Nucleus accumbens (tissue), 56 donors: ENCODE measurements at regions not wholly inside any gene's neighbourhood (a gene's known extent, or its start where the extent isn't known, plus 50 kb on each side); places are given as distances from the start of the nearest gene placed in this dataset.

Source experiments
- DNase-seq, 56 donors: peaks; one replicate each; lab custom pipeline; 2025; lab: John Stamatoyannopoulos, UW

- no peak for DNase-seq
These were observed 383.2 kb downstream of the PLK2 start for GRCh38 chr5:58076483-58077257.

- no peak for DNase-seq
These were observed 384.0 kb downstream of the PLK2 start for GRCh38 chr5:58075907-58076306.

DNA sequence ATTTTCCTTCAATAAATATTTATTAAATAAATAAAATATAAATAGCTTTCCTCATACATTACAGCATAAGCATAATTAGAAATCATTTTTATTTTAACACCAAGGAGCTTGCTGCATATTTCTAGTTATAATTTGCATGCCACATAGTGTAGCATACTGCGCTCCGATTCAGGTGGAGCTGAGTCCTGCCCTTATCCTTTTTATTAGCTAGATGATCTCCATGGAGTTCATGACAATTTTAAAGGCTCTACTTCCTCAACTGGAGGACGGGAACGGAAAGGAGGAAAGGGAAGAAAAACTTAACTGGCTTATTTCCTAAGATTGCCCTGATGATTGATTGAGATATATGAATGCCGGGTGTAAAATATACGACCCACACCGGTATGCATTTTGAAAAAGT lies 385.2 kb downstream of the PLK2 start:
- no peak for DNase-seq

- DNase-seq = no peak
These were observed 385.7 kb downstream of the PLK2 start for GRCh38 chr5:58074222-58074621.

DNA sequence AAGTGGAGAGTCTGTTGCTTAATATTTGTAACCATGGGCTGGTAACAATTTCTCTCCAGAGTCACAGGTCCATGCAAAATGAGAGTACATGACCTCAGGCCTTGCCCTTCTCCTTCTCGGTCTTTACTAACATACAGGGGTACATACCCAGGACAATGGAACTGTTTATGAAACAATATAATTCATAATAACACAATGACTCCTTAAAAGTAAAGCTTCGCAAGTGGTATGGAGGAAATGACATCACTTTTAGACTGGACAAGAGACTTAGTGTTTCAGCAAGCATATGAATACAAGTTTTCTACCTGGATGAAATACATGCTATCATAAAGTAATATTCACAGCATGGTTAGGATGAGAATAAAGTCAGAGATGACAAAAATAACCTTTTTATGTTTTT lies 386.6 kb downstream of the PLK2 start:
- no peak for DNase-seq

GRCh38 chr5:58072300-58072965 lies 387.5 kb downstream of the PLK2 start:
- DNase-seq = no peak

DNA sequence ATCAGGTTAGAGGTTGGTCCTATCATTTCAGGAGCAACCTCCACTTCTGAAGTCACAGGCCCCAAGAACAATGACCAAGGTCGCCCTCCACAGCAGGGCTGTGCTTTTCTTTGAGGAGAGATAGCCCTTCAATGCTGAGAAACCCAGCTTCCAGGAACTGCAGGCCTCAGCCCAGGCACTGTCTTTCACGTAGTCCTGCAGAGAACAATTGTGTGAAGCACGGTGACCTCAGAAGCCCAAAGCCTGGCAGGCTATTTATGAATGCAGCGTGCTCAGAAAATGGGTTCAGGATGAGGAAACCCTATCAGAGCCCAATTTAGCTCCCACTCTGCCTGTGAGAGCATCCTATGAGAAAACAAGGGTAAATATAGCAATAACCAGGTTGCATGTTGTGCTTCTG lies 388.3 kb downstream of the PLK2 start:
- DNase-seq = peak in 1 of 56 donors; percentile 6

GRCh38 chr5:58069846-58070245 lies 390.0 kb downstream of the PLK2 start:
- DNase-seq = no peak

GRCh38 chr5:58069016-58069705 lies 390.7 kb downstream of the PLK2 start:
- DNase-seq = no peak

DNA sequence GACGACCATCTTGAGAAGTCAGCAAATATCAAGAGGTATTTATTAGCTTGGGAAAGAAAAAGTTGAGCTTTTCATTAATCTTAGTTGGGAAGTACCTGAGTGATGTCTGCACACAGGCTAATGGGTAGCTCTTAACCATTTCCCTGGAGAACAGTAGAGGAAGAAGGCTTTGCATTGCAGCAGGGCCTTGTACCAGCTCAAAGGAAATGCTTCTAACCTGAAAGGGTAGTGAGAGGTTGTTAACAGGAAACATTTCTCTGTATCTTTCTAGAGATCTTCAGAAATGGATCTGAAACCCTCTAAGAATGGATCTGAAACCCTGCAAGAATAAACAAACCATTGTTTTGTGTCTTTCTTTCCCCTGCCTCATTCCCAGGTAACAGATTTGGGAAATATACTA lies 393.3 kb downstream of the PLK2 start:
- no peak for DNase-seq

DNA sequence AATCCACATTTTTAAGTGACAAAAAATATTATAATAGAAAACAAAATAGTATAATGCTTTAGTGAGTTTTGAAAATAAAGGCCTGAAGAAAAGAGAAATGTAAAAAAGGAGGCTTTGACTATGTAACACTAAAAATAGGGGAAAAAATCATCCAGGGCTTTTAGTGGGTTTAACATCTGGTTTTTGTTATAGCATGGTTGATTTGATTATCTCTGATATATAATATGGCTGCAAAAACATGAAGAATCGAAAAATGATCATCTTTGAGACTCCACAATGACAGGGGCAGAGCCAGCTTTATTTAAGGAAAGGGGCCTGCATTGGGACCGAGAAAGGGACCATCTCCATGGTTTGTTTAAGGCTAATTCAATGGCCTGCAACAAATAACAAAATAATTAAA lies 393.8 kb downstream of the PLK2 start:
- DNase-seq = no peak

GRCh38 chr5:58064801-58065200 lies 395.1 kb downstream of the PLK2 start:
- DNase-seq = no peak

GRCh38 chr5:58060996-58061395 lies 398.9 kb downstream of the PLK2 start:
- DNase-seq = no peak

DNA sequence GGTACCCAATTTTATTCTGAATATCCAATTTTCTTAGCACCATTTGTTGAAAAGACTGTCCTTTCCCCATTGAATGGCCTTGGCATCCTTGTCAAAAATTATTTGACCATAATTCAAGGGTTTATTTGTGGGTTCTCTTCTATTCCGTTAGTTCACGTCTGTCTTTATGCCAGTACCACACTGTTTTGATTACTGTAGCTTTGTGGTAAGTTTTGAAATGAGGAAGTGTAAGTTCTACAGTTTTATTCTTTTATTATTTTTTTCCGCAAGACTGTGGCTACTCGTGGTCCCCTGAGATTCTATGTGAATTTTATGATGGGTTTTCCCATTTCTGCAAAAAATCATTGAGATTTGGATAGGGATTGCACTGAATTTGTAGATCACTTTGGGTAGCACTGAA lies 402.6 kb downstream of the PLK2 start:
- no peak for DNase-seq

DNA sequence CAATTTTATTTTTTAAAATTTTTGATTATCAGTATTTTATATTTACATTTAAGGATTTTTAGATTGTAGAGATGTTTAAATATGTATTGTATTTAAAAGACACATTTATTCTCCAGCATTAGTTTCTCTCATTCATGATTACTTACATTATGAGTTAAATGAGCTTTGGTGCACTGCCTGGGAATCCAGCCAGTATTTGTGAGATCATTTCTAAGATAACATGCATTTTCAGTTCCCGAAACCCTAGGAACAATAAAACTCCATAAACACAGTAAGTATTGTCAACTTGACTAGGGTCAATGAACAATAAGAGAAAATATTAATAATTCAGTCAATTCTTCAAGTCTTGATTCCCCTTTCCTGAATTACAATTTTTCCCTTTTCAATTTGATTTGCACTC lies 403.3 kb downstream of the PLK2 start:
- DNase-seq = no peak

DNA sequence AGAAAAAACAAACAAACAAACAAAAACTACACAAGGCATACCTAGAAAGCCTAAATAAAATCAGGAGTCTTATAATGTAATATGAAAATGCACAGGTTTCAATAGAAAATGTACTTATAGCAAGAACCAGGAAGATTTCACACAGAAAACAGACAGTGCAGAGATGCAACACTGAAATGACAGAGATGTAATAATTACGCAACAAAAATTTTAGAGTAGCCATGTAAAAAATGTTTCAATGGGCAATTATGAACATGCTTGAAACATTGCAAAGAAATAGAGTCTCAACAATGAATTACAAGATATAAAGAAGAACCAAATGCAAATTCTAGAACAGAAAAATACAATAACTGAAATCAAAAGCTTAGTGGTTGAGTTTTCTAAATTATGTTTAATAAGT lies 405.9 kb downstream of the PLK2 start:
- no peak for DNase-seq

- DNase-seq = no peak
These were observed 410.9 kb downstream of the PLK2 start for GRCh38 chr5:58048954-58049353.

GRCh38 chr5:58048185-58048925 lies 411.5 kb downstream of the PLK2 start:
- DNase-seq = no peak

- DNase-seq = no peak
These were observed 413.5 kb downstream of the PLK2 start for GRCh38 chr5:58046371-58046770.

DNA sequence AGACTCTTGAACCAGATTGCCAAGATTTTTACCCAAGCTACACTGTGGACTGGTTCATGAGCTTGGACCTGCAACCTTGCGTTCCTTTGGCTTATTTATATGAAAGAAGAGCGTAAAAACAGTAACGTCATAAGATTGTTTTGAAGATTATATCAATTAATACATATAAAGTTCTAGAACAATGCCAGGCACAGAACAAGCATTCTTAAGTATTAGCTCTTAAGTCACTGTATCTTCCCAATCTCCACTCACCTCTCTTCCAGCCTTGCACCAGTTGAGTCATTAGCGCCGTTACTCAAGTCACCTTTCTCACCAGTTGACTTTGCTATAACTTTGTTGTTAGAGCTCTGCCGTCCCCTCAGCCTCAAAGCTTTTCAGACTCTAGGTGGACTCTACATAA lies 415.7 kb downstream of the PLK2 start:
- DNase-seq = no peak
